ENCODE measurements at regions not wholly inside any gene's neighbourhood (a gene's known extent, or its start where the extent isn't known, plus 50 kb on each side); places are given as distances from the start of the nearest gene placed in this dataset.
A peak's percentile ranks its signal among the peaks of the same experiment; 100 is the strongest.
"Not testable (repeated sequence)": the region's sequence is repeated elsewhere in the genome, so short reads cannot be mapped to it uniquely, and the experiment has no call there.

DNA sequence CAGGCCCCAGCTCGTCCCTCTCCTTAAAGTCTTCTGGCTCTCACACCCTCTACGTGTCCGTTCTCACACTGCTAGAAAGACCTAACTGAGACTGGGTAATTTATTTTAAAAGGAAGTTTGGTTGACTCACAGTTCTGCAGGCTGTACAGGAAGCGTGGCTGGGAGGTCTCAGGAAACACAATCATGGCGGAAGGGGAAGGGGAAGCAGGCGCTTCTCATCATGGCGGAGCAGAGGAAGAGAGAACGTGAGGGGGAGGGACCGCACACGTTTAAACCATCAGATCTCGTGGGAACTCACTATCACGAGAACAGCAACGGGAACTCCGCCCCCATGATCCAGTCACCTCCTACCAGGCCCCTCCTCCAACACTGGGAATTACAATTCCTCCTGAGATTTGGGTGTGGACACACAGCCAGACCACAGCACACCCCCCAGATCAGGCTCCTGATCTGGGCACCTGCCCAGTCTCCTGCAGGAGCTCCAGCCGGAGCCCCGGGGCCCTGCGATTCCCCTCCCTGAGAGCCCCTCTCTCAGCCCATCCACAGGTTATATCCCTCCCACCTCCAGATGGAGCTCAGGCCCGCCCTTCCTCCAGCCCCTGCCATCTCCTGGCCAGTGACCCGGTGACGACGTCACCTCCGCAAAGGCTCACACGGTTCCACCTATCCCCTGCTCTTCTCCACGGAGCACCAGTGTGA, 170.2 kb downstream of the BRD1 start:
- H3K27ac ChIP-seq (ENCODE audit: low read length in 2 of 2), result peak overlapping the region; percentile 69 to 77
- H3K9ac ChIP-seq (ENCODE audit: low read length), result peak overlapping the region; percentile 81
- peaks cover 43% of the 10 kb centered on the region for H3K79me2 ChIP-seq (ENCODE audit: control insufficient read depth, insufficient read depth, low read length)
- WGBS (ENCODE audit: insufficient coverage), result 6% methylated on average over 19 of the region's 24 CpGs
- ChIA-PET CTCF (interaction anchor here (1.1 kb wide), 1 partner anchor 12 kb away, joined by 4 read pairs; no protein-coding TSS in a partner anchor), POLR2A (interaction anchor here (1.0 to 1.2 kb wide), 2 partner anchors 8 to 12 kb away, joined by 3 read pairs; no protein-coding TSS in a partner anchor)
- no peaks in the 10 kb centered on the region for H3K27me3 ChIP-seq (replicated peaks in 1 of 4; ENCODE audit: control extremely low read depth in 1 of 4, control insufficient read depth in 3 of 4, insufficient read depth in 4 of 4, low read length in 3 of 4)
- H4K20me1 ChIP-seq (ENCODE audit: control insufficient read depth, insufficient read depth, low read length, poor library complexity, severe bottlenecking), result peaks cover 28% of the 10 kb centered on the region
- peak overlapping the region; percentile 82 for H3K27ac Mint-ChIP-seq
- ATAC-seq (ENCODE audit: low read depth) (peak; percentile 85), DNase-seq (peak; percentile 91)
- peak overlapping the region; percentile 82 for H3K4me2 ChIP-seq (replicated peaks; ENCODE audit: low read depth, low read length, poor library complexity, severe bottlenecking)
- peaks cover 1 to 3% of the 10 kb centered on the region in 2 experiments for H3K36me3 ChIP-seq (replicated peaks in 1 of 2; ENCODE audit: control extremely low read depth in 1 of 2, control insufficient read depth in 1 of 2, extremely low read depth in 1 of 2, insufficient read depth in 2 of 2, low read length in 1 of 2)
- peak overlapping the region; percentile 85 for H3K4me3 Mint-ChIP-seq
- no peaks in the 10 kb centered on the region for H3K27me3 Mint-ChIP-seq
- peaks cover 3% of the 10 kb centered on the region for H3K9me3 Mint-ChIP-seq (ENCODE audit: insufficient read depth)
- peaks cover 29 to 33% of the 10 kb centered on the region in 2 donors for H3K4me1 ChIP-seq (ENCODE audit: control insufficient read depth in 2 of 2, insufficient read depth in 2 of 2, low read length in 2 of 2)
- H3K4me3 ChIP-seq (ENCODE audit: control extremely low read depth in 1 of 5, extremely low read depth in 1 of 5, insufficient read depth in 1 of 5, low read depth in 2 of 5, low read length in 4 of 5), result peak overlapping the region; percentile 83 to 93 (median 85)
- H3K4me1 Mint-ChIP-seq, result peaks cover 38% of the 10 kb centered on the region
- intact Hi-C loops (cut with micrococcal nuclease), result loop anchor here (1.0 kb wide), 1 partner anchor 13 kb away; no protein-coding TSS in a partner anchor
- peaks cover 0 to 22% (median 0%) of the 10 kb centered on the region in 3 donors for H3K9me3 ChIP-seq (ENCODE audit: control extremely low read depth in 1 of 3, control insufficient read depth in 2 of 3, insufficient read depth in 1 of 3, low read length in 2 of 3)
- TF ChIP-seq, protein P1, sequence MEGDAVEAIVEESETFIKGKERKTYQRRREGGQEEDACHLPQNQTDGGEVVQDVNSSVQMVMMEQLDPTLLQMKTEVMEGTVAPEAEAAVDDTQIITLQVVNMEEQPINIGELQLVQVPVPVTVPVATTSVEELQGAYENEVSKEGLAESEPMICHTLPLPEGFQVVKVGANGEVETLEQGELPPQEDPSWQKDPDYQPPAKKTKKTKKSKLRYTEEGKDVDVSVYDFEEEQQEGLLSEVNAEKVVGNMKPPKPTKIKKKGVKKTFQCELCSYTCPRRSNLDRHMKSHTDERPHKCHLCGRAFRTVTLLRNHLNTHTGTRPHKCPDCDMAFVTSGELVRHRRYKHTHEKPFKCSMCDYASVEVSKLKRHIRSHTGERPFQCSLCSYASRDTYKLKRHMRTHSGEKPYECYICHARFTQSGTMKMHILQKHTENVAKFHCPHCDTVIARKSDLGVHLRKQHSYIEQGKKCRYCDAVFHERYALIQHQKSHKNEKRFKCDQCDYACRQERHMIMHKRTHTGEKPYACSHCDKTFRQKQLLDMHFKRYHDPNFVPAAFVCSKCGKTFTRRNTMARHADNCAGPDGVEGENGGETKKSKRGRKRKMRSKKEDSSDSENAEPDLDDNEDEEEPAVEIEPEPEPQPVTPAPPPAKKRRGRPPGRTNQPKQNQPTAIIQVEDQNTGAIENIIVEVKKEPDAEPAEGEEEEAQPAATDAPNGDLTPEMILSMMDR (IDR thresholded peaks at IDR 0.05), result no peak
- TF ChIP-seq EZH2 (IDR thresholded peaks at IDR 0.05; ENCODE audit: borderline replicate concordance, insufficient read depth, low read depth, low read length, poor library complexity, severe bottlenecking), result no peak
- H2AFZ ChIP-seq (ENCODE audit: insufficient read depth, low read depth, low read length, poor library complexity, severe bottlenecking), result peak overlapping the region; percentile 98

DNA sequence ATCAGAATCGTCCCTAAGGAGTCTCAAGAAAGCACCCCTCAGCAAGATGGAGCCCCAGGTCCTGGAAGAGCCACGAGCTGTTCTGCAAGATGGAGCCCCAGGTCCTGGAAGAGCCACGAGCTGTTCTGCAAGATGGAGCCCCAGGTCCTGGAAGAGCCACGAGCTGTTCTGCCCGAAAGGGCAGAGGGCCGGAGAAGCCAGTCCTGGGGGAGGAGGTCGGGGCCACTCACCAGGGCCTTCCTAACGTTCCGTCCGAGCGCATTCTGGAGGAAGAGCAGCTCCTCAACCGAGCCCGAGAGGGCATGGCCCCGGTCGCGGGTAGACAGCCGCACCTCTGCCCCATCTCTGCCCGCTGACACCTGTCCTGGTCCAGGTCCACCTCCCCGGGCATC, 170.8 kb downstream of the BRD1 start:
- Histone ChIP-seq H3K27ac (ENCODE audit: low read length in 2 of 2) (peak overlapping the region; percentile 69 to 77), H2AFZ (ENCODE audit: insufficient read depth, low read depth, low read length, poor library complexity, severe bottlenecking) (peak overlapping the region; percentile 98), H3K4me1 (ENCODE audit: control insufficient read depth in 2 of 2, insufficient read depth in 2 of 2, low read length in 2 of 2) (peaks cover 29 to 33% of the 10 kb centered on the region in 2 donors), H3K4me2 (replicated peaks; ENCODE audit: low read depth, low read length, poor library complexity, severe bottlenecking) (peak overlapping the region; percentile 82), H4K20me1 (ENCODE audit: control insufficient read depth, insufficient read depth, low read length, poor library complexity, severe bottlenecking) (peaks cover 33% of the 10 kb centered on the region), H3K4me3 (ENCODE audit: control extremely low read depth in 1 of 5, extremely low read depth in 1 of 5, insufficient read depth in 1 of 5, low read depth in 2 of 5, low read length in 4 of 5) (peak overlapping the region; percentile 83 to 93 (median 85)), H3K9me3 (ENCODE audit: control extremely low read depth in 1 of 3, control insufficient read depth in 2 of 3, insufficient read depth in 1 of 3, low read length in 2 of 3) (peaks cover 0 to 25% (median 0%) of the 10 kb centered on the region in 3 donors), H3K79me2 (ENCODE audit: control insufficient read depth, insufficient read depth, low read length) (peaks cover 48% of the 10 kb centered on the region), H3K9ac (ENCODE audit: low read length) (peak overlapping the region; percentile 81)
- H3K9me3 Mint-ChIP-seq (ENCODE audit: insufficient read depth); H3K36me3 ChIP-seq (replicated peaks in 1 of 2; ENCODE audit: control extremely low read depth in 1 of 2, control insufficient read depth in 1 of 2, extremely low read depth in 1 of 2, insufficient read depth in 2 of 2, low read length in 1 of 2); H3K27me3 ChIP-seq (replicated peaks in 1 of 4; ENCODE audit: control extremely low read depth in 1 of 4, control insufficient read depth in 3 of 4, insufficient read depth in 4 of 4, low read length in 3 of 4); H3K27me3 Mint-ChIP-seq; DNase-seq: not testable (repeated sequence)
- ATAC-seq (ENCODE audit: low read depth), result peak; percentile 34
- CTCF ChIA-PET, result interaction anchor here (1.1 kb wide), 1 partner anchor 12 kb away, joined by 4 read pairs; no protein-coding TSS in a partner anchor
- POLR2A ChIA-PET, result interaction anchor here (1.0 to 1.2 kb wide), 2 partner anchors 9 to 13 kb away, joined by 3 read pairs; no protein-coding TSS in a partner anchor
- Mint-ChIP-seq H3K4me3 (peak overlapping the region; percentile 85), H3K27ac (peak overlapping the region; percentile 82), H3K4me1 (peaks cover 38% of the 10 kb centered on the region)
- intact Hi-C loops (cut with micrococcal nuclease), result loop anchor here (1.0 kb wide), 1 partner anchor 13 kb away; no protein-coding TSS in a partner anchor
- WGBS (ENCODE audit: insufficient coverage), result 5% methylated on average over 18 of the region's 19 CpGs
